Liver (tissue), 3 donors: ENCODE measurements at regions not wholly inside any gene's neighbourhood (a gene's known extent, or its start where the extent isn't known, plus 50 kb on each side); places are given as distances from the start of the nearest gene placed in this dataset.

Source experiments
- ATF3 ChIP-seq: IDR thresholded peaks from 2 replicates; pipeline ENCODE4 v1.6.1; 2016; ENCODE audit warnings: antibody characterized with exemption
- CTCF ChIP-seq: fragments of 150-350 bp; IDR thresholded peaks from 2 replicates; pipeline ENCODE4 v1.5.1; 2017; ENCODE audit warnings: improper control_type of control experiment, low read depth, low read length; ENCODE audit not compliant: missing input control
- EGR1 ChIP-seq, 2 donors: IDR thresholded peaks; 2 replicates each; pipeline ENCODE4 v1.6.1; 2016 to 2018; ENCODE audit warnings: antibody characterized with exemption in 2 of 2, low read depth in 2 of 2
- MAX ChIP-seq: IDR thresholded peaks from 2 replicates; pipeline ENCODE4 v1.6.1; 2016; ENCODE audit warnings: antibody characterized with exemption
- RAD21 ChIP-seq, 2 donors: IDR thresholded peaks; 2 replicates each; pipeline ENCODE4 v1.6.1; 2016; ENCODE audit warnings: antibody characterized with exemption in 2 of 2, mild to moderate bottlenecking in 2 of 2
- SP1 ChIP-seq: IDR thresholded peaks from 2 replicates; pipeline ENCODE4 v1.6.1; 2018; ENCODE audit warnings: antibody characterized with exemption, mild to moderate bottlenecking
- TAF1 ChIP-seq: conservative IDR thresholded peaks from 2 replicates; pipeline ENCODE4 v1.6.1; 2016; ENCODE audit warnings: antibody characterized with exemption, mild to moderate bottlenecking
- YY1 ChIP-seq: IDR thresholded peaks from 2 replicates; pipeline ENCODE4 v1.6.1; 2016; ENCODE audit warnings: antibody characterized with exemption, mild to moderate bottlenecking
- donor health status: healthy.
- donor health status: healthy.

- TF ChIP-seq CTCF (no peak), MAX (no peak), ATF3 (no peak), SP1 (no peak), EGR1 (IDR thresholded peaks at IDR 0.05; ENCODE audit: low read depth in 2 of 2) (no peak), TAF1 (no peak), YY1 (no peak), RAD21 (IDR thresholded peaks at IDR 0.05) (no peak)
Observed at GRCh38 chr14:85088192-85088591, 441.8 kb upstream of the FLRT2 start.
